ENCODE measurements at regions not wholly inside any gene's neighbourhood (a gene's known extent, or its start where the extent isn't known, plus 50 kb on each side); places are given as distances from the start of the nearest gene placed in this dataset.
"Not testable (repeated sequence)": the region's sequence is repeated elsewhere in the genome, so short reads cannot be mapped to it uniquely, and the experiment has no call there.

DNA sequence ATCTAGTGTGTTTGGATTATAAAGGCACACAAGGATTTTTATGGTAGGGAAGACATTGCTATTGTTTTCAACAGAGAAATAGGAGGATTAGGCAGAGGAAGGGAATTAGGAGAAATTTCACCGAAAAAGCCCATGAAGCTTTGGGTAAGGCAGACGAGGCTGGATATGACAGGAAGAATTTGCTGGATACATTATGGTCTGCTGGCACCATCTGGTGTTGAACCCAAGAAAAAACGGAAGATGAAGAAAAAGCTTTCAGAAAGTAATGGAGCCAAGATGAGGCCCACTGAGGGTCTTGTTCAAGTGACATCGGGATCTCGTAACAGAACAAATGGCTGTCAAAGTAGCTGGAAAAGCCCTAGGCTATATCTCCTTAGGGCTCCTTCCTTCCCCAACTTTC is 56.5 kb downstream of the OR2J2 start:
- no peak for DNase-seq

GRCh38 chr6:29230666-29231065 is 60.0 kb downstream of the OR2J2 start:
- no peak for DNase-seq

GRCh38 chr6:29232725-29233124 is 62.0 kb downstream of the OR2J2 start:
- DNase-seq: no peak

GRCh38 chr6:29236060-29236459 is 65.4 kb downstream of the OR2J2 start:
- peak; percentile 1 for DNase-seq

DNA sequence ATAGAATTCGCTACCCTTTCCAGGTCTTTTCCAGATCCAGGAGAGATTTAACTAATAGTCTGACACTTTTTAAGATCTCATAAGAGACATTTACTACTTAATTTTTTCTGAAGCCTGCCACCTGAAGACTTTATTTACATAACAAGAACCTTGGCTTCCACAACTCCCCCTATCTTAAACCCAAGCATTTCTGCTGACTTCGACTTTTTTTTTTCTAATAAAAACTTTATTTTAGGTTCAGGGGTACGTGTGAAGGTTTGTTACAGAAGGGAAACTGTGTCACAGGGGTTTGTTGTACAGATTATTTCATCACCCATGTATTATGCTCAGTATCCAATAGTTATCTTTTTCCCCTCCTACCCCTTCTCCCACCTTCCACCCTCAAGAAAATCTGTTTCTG is 64.9 kb upstream of the OR14J1 start:
- DNase-seq: no peak

DNA sequence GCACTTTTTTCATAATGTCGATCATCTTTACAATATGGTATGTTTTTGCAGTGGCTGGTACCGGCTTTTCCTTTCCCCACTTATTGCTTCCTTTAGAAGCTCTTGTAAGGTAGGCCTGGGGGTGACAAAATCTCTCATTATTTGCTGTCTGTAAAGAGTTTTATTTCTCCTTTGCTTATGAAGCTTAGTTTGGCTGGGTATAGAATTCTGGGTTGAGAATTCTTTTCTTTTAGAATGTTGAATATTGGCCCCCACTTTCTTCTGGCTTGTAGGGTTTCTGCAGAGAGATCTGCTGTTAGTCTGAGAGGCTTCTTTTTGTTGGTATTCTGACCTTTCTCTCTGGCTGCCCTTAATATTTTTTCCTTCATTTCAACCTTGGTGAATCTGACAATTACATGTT is 58.5 kb upstream of the OR14J1 start:
- not testable (repeated sequence) for DNase-seq

Data from right kidney (tissue), 1 donor.